Peyer's patch (tissue), 4 donors: ENCODE measurements at regions not wholly inside any gene's neighbourhood (a gene's known extent, or its start where the extent isn't known, plus 50 kb on each side); places are given as distances from the start of the nearest gene placed in this dataset.

Experiments used
- CTCF ChIP-seq, 6 experiments: fragments of 450-650 bp in 4 of 6; fragments of 200-600 bp in 2 of 6; sonication (generic) in 1 of 6; IDR thresholded peaks; one replicate each; pipeline ENCODE4 v1.5.1; 2017 to 2019; ENCODE audit warnings: antibody characterized with exemption in 6 of 6, mild to moderate bottlenecking in 3 of 6, moderate library complexity in 1 of 6
- POLR2A ChIP-seq, 2 donors: fragments of 450-650 bp; IDR thresholded peaks; one replicate each; pipeline ENCODE4 v1.5.1; 2017; ENCODE audit warnings: antibody characterized with exemption in 2 of 2, mild to moderate bottlenecking in 2 of 2, moderate library complexity in 2 of 2

- TF ChIP-seq POLR2A (IDR thresholded peaks at IDR 0.05), result no peak
- TF ChIP-seq CTCF (IDR thresholded peaks at IDR 0.05), result no peak
These were observed 677.0 kb downstream of the PLOD2 start for GRCh38 chr3:145483992-145484391.
